Parathyroid adenoma (tissue), 2 donors: ENCODE measurements at regions not wholly inside any gene's neighbourhood (a gene's known extent, or its start where the extent isn't known, plus 50 kb on each side); places are given as distances from the start of the nearest gene placed in this dataset.

Experiments
- H2AFZ ChIP-seq: fragments of 300-600 bp; sonication (generic); one replicate; pipeline ENCODE4 v1.7.0; 2017; ENCODE audit warnings: antibody characterized with exemption, mild to moderate bottlenecking
- H3K27ac ChIP-seq: fragments of 300-600 bp; sonication (generic); one replicate; pipeline ENCODE4 v1.7.0; 2017
- H3K27me3 ChIP-seq: fragments of 300-600 bp; sonication (generic); one replicate; pipeline ENCODE4 v1.7.0; 2017; ENCODE audit warnings: low read length; ENCODE audit not compliant: control insufficient read depth, insufficient read depth
- H3K36me3 ChIP-seq: fragments of 300-600 bp; sonication (generic); one replicate; pipeline ENCODE4 v1.7.0; 2017; ENCODE audit warnings: low read length; ENCODE audit not compliant: control insufficient read depth, insufficient read depth
- H3K4me1 ChIP-seq: fragments of 300-600 bp; sonication (generic); one replicate; pipeline ENCODE4 v1.7.0; 2017; ENCODE audit warnings: control low read depth
- H3K4me2 ChIP-seq: fragments of 300-600 bp; sonication (generic); one replicate; pipeline ENCODE4 v1.7.0; 2017; ENCODE audit warnings: low read length
- H3K4me3 ChIP-seq: fragments of 300-600 bp; sonication (generic); one replicate; pipeline ENCODE4 v1.7.0; 2017; ENCODE audit warnings: low read depth, low read length
- H3K79me2 ChIP-seq: fragments of 300-600 bp; sonication (generic); one replicate; pipeline ENCODE4 v1.7.0; 2017; ENCODE audit warnings: control low read depth
- H3K9ac ChIP-seq: fragments of 300-600 bp; sonication (generic); one replicate; pipeline ENCODE4 v1.7.0; 2017; ENCODE audit warnings: mild to moderate bottlenecking
- H3K9me3 ChIP-seq: fragments of 300-600 bp; sonication (generic); one replicate; pipeline ENCODE4 v1.7.0; 2017; ENCODE audit warnings: low read length; ENCODE audit not compliant: control insufficient read depth
- TF ChIP-seq, protein P1 (sequence below): fragments of 300-600 bp; sonication (generic); IDR thresholded peaks from one replicate; pipeline ENCODE4 v1.7.0; 2017; ENCODE audit warnings: antibody characterized with exemption, mild to moderate bottlenecking
- donor health status: primary hyperparathyroidism.

DNA sequence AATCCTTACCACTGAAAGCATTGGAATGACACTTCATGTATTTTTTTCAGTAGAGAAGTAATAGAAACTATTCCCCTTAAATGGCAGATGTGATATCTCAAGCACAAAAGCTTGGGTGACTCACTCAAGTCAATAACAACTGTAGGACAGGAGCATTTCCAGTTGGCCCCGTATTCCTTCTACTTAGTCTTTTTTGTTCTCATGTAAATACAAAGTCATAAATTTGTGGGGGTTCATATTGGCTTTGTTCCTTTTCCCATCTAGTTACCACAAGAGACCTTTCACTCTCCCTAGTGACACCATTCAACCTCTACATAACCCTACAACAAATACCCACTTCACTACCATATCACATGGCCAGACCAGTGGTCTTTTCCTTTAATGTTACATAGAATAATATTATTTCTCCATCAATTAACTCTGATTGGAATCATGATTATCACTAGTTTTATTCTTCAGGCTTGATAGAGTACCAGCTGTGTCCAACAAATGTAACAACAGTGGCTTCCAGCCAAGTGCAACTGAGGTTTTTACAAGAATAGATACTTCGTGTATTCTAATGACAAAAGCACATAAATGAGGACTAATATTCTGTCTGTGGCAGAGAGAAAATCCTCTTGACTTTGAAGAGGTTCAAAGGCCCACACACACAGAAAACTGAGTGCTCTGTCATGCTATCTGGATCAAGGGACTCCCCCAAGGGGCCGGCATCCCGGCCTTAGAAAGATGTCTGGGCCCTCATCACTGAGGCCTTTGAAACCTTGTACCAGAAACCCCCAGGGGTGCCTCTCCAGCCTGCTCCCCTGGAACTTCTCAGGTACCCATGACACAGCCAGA is 94.0 kb upstream of the THBS1 start:
- Histone ChIP-seq H3K79me2 (no peaks in the 10 kb centered on the region), H3K27ac (no peak overlapping the region), H3K4me1 (no peaks in the 10 kb centered on the region), H3K4me2 (no peak overlapping the region), H3K27me3 (no peaks in the 10 kb centered on the region), H3K36me3 (no peaks in the 10 kb centered on the region), H3K4me3 (no peak overlapping the region), H2AFZ (no peak overlapping the region), H3K9me3 (no peaks in the 10 kb centered on the region), H3K9ac (no peak overlapping the region)
- TF ChIP-seq, protein P1, sequence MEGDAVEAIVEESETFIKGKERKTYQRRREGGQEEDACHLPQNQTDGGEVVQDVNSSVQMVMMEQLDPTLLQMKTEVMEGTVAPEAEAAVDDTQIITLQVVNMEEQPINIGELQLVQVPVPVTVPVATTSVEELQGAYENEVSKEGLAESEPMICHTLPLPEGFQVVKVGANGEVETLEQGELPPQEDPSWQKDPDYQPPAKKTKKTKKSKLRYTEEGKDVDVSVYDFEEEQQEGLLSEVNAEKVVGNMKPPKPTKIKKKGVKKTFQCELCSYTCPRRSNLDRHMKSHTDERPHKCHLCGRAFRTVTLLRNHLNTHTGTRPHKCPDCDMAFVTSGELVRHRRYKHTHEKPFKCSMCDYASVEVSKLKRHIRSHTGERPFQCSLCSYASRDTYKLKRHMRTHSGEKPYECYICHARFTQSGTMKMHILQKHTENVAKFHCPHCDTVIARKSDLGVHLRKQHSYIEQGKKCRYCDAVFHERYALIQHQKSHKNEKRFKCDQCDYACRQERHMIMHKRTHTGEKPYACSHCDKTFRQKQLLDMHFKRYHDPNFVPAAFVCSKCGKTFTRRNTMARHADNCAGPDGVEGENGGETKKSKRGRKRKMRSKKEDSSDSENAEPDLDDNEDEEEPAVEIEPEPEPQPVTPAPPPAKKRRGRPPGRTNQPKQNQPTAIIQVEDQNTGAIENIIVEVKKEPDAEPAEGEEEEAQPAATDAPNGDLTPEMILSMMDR, result no peak

DNA sequence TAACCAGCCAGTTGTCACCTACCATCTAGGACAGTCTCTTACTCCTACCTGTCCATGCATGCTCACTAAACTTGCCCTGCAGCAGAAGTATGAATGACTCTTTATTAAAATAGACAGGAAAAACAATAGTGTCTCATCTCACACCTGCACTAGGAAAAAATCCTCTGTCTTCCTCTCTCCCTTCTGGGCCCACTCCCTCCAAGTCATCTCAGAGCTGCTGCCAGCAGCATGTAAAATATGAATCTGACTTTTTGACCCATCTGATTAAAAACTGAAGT is 93.5 kb upstream of the THBS1 start:
- H3K36me3 ChIP-seq, result no peaks in the 10 kb centered on the region
- H3K4me1 ChIP-seq, result no peaks in the 10 kb centered on the region
- H3K9me3 ChIP-seq, result no peaks in the 10 kb centered on the region
- no peaks in the 10 kb centered on the region for H3K79me2 ChIP-seq
- no peak overlapping the region for H2AFZ ChIP-seq
- H3K4me2 ChIP-seq, result no peak overlapping the region
- H3K27ac ChIP-seq, result no peak overlapping the region
- no peaks in the 10 kb centered on the region for H3K27me3 ChIP-seq
- no peak overlapping the region for H3K4me3 ChIP-seq
- TF ChIP-seq, protein P1, result no peak
- no peak overlapping the region for H3K9ac ChIP-seq

DNA sequence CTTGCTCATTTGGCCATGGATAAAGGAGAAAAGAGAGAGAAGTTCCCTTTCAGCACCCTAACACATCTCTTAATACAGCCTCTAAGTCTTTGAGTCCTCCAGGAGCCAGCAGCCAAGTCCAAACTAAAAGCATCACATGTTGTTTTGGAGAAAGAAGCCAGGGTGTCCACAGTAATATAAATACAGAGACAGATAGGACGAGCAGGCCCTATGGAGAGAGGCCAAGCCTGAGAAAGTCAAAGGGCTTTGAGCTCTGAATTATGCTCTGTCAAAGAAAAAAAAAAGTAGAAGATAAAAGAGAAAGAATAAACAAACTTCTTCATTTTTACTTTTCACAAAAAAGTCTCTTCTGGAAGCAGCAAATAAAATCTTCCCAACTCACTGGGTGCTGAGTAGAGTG is 92.4 kb upstream of the THBS1 start:
- Histone ChIP-seq H2AFZ (no peak overlapping the region), H3K9ac (no peak overlapping the region), H3K27ac (no peak overlapping the region), H3K27me3 (no peaks in the 10 kb centered on the region), H3K4me3 (no peak overlapping the region), H3K9me3 (no peaks in the 10 kb centered on the region), H3K4me1 (no peaks in the 10 kb centered on the region), H3K36me3 (no peaks in the 10 kb centered on the region), H3K4me2 (no peak overlapping the region), H3K79me2 (no peaks in the 10 kb centered on the region)
- TF ChIP-seq, protein P1, result no peak

DNA sequence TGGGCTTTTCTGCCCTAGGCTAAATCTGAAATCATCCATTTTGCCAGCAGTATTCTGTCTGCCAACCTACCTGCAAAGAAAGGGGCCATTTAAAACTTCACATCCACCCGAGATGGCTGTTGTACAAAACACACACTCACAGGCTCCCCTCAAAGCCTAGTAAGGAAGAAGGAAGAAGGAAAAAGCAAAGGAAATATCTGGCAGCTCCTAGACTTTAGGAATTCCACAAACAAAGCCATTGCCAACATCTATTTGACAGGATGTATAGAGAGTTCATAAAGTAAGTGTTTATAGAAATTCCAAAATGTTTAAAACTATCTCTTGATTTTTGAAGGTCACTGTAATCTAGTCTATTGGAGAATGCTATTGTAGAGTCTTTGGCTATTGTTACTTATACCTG is 91.9 kb upstream of the THBS1 start:
- no peaks in the 10 kb centered on the region for H3K79me2 ChIP-seq
- no peak overlapping the region for H3K4me2 ChIP-seq
- no peaks in the 10 kb centered on the region for H3K36me3 ChIP-seq
- H3K27me3 ChIP-seq, result no peaks in the 10 kb centered on the region
- no peak overlapping the region for H3K4me3 ChIP-seq
- no peak overlapping the region for H3K9ac ChIP-seq
- H2AFZ ChIP-seq, result no peak overlapping the region
- H3K27ac ChIP-seq, result no peak overlapping the region
- TF ChIP-seq, protein P1, result no peak
- H3K9me3 ChIP-seq, result no peaks in the 10 kb centered on the region
- no peaks in the 10 kb centered on the region for H3K4me1 ChIP-seq
